AG09319 (cell line): ENCODE measurements at regions not wholly inside any gene's neighbourhood (a gene's known extent, or its start where the extent isn't known, plus 50 kb on each side); places are given as distances from the start of the nearest gene placed in this dataset.

ENCODE experiments used
- DNase-seq: peaks from one replicate; pipeline ENCODE4 v3.0.0-alpha.2; 2010; ENCODE audit warnings: low read depth; ENCODE audit errors: extremely low read depth
- CTCF ChIP-seq: IDR thresholded peaks from 2 replicates; pipeline ENCODE4 v1.5.1; 2011; ENCODE audit warnings: low read depth, mild to moderate bottlenecking, inconsistent platforms, low read length, moderate library complexity

DNA sequence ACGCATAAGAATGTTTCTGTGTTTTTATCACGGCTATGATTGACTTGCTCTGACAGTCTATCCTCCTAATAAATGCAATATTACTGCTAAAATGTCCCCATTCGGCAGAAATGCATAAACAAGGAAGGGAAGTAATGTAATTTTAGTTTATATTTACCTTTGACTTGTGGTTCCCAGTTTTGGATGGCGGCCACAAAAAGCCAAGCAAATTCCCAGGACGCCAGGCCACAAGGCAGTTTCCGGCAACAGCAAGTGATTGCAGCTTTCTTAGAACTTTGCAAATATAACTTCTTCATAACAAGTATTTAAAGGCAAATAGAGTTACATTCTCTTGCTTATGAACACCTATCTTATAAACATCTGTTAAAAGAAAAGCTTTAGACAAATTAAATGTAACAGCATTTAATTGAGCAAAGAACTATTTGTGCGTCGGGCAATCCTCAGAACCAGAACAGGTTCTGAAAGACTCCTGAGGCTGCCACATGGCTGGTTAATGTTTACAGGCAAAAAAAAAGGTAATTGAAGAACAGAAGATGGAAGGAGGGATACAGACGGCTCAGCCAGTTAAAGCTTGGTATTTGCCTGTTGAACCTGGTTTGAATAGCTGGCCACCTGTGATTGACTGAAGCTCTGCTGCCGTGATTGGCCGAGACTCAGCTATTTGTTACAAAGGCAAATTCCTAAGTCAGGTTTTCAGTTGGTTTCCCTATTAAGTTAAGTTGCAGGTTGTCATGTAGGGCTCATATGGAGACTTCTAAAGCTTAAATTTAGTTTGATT is 80.8 kb downstream of the C21orf91 start:
- DNase-seq, result no peak
- no peak for TF ChIP-seq CTCF

GRCh38 chr21:17736072-17736471 is 83.1 kb downstream of the C21orf91 start:
- DNase-seq, result no peak
- no peak for TF ChIP-seq CTCF

- TF ChIP-seq CTCF, result no peak
- DNase-seq, result no peak
These were observed 85.9 kb downstream of the C21orf91 start for GRCh38 chr21:17733209-17733608.

GRCh38 chr21:17732306-17732705 is 86.8 kb downstream of the C21orf91 start:
- DNase-seq, result no peak
- TF ChIP-seq CTCF, result no peak

DNA sequence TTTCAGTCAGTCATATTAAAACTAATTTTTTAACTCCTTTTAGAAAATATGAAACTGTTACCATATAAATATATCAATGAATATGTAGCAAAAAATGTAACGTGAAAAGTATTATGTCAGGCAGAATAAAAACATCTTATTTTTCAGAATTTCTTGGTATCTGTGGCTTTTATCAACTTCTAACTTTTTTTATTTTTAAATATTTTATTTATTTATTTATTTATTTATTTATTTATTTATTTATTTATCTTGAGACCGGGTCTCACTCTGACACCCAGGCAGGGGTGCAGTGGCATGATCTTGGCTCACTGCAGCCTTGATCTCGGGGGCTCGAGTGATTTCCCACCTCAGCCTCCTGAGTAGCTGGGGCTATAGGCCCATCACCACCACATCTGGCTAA is 87.6 kb downstream of the C21orf91 start:
- no peak for DNase-seq
- TF ChIP-seq CTCF, result no peak

DNA sequence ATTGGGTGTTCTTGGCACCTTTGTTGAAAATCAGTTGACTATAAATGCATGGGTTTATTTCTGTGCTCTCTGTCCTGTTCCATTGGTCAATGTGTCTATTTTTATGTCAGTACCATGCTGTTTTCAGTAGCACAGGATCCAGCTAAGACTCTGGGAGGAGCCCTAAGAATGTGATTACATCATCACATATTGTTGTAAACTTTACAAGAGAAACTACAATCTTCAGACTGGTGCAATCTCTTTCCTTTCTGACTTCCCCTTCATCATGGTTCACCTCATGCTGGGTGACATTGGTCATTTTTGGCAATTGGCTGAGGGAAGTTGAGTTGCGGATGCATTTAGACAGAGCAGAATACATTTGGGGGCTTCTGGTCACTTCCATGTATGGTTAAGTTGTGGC is 88.4 kb downstream of the C21orf91 start:
- no peak for TF ChIP-seq CTCF
- no peak for DNase-seq

GRCh38 chr21:17729455-17729854 is 89.7 kb downstream of the C21orf91 start:
- DNase-seq, result no peak
- no peak for TF ChIP-seq CTCF
